HG03575 (cell line): ENCODE measurements at regions not wholly inside any gene's neighbourhood (a gene's known extent, or its start where the extent isn't known, plus 50 kb on each side); places are given as distances from the start of the nearest gene placed in this dataset.

Experiments
- ATAC-seq: cut with Tn5 transposase; IDR thresholded peaks from one replicate; pipeline ENCODE4 v1.9.1; 2021; ENCODE audit not compliant: unreplicated experiment, insufficient number of reproducible peaks, low FRiP score; ENCODE audit errors: extremely low read depth

GRCh38 chr4:137015426-137016409 lies 516.6 kb downstream of the PCDH18 start:
- ATAC-seq: no peak

- no peak for ATAC-seq
Observed at GRCh38 chr4:137000432-137000831, 531.9 kb downstream of the PCDH18 start.

GRCh38 chr4:136992032-136992431 lies 540.3 kb downstream of the PCDH18 start:
- no peak for ATAC-seq

- no peak for ATAC-seq
Observed at GRCh38 chr4:136985683-136986082, 546.6 kb downstream of the PCDH18 start.

GRCh38 chr4:136967069-136967468 lies 565.2 kb downstream of the PCDH18 start:
- no peak for ATAC-seq

GRCh38 chr4:136965478-136965877 lies 566.8 kb downstream of the PCDH18 start:
- ATAC-seq: no peak

- ATAC-seq: no peak
Observed at GRCh38 chr4:136962868-136963267, 569.4 kb downstream of the PCDH18 start.

GRCh38 chr4:136946307-136946907 lies 585.9 kb downstream of the PCDH18 start:
- no peak for ATAC-seq

GRCh38 chr4:136939781-136940180 lies 592.5 kb downstream of the PCDH18 start:
- ATAC-seq: no peak

- no peak for ATAC-seq
Observed at GRCh38 chr4:136935871-136936270, 596.4 kb downstream of the PCDH18 start.

- ATAC-seq: no peak
Observed at GRCh38 chr4:136935305-136935704, 597.0 kb downstream of the PCDH18 start.

GRCh38 chr4:136934601-136935000 lies 597.7 kb downstream of the PCDH18 start:
- ATAC-seq: no peak

GRCh38 chr4:136931781-136932180 lies 600.5 kb downstream of the PCDH18 start:
- ATAC-seq: no peak

- ATAC-seq: no peak
Observed at GRCh38 chr4:136928957-136929411, 603.3 kb downstream of the PCDH18 start.

GRCh38 chr4:136927172-136927571 lies 605.1 kb downstream of the PCDH18 start:
- ATAC-seq: no peak

GRCh38 chr4:136925203-136925602 lies 607.1 kb downstream of the PCDH18 start:
- ATAC-seq: no peak

- ATAC-seq: no peak
Observed at GRCh38 chr4:136922066-136922465, 610.2 kb downstream of the PCDH18 start.

- no peak for ATAC-seq
Observed at GRCh38 chr4:136920092-136920881, 612.0 kb downstream of the PCDH18 start.

- ATAC-seq: no peak
Observed at GRCh38 chr4:136918772-136919171, 613.5 kb downstream of the PCDH18 start.
